H9 (cell line): ENCODE measurements at regions not wholly inside any gene's neighbourhood (a gene's known extent, or its start where the extent isn't known, plus 50 kb on each side); places are given as distances from the start of the nearest gene placed in this dataset.

ENCODE experiments used
- DNase-seq: peaks from one replicate; pipeline ENCODE4 v3.0.0-alpha.2; 2017
- H2AFZ ChIP-seq: one replicate; pipeline ENCODE4 v1.6.1; 2013; ENCODE audit warnings: mild to moderate bottlenecking, low read length, control low read depth, moderate library complexity
- H2AK5ac ChIP-seq: 2 replicates; pipeline ENCODE4 v1.6.1; 2013; ENCODE audit warnings: low read length, control low read depth, mixed read lengths; ENCODE audit not compliant: insufficient read length
- H2BK120ac ChIP-seq: one replicate; pipeline ENCODE4 v1.6.1; 2013; ENCODE audit warnings: low read depth, mild to moderate bottlenecking, low read length, control low read depth, inconsistent platforms; ENCODE audit not compliant: poor library complexity, severe bottlenecking
- H2BK12ac ChIP-seq: 2 replicates; pipeline ENCODE4 v1.6.1; 2013; ENCODE audit warnings: low read length, control low read depth, mixed read lengths, low read depth; ENCODE audit not compliant: insufficient read length
- H2BK15ac ChIP-seq: 2 replicates; pipeline ENCODE4 v1.6.1; 2013; ENCODE audit warnings: low read depth, low read length, control low read depth
- H2BK20ac ChIP-seq: one replicate; pipeline ENCODE4 v1.6.1; 2013; ENCODE audit warnings: low read depth, mild to moderate bottlenecking, low read length, control low read depth, inconsistent platforms; ENCODE audit not compliant: poor library complexity, severe bottlenecking
- H2BK5ac ChIP-seq: 2 replicates; pipeline ENCODE4 v1.6.1; 2013; ENCODE audit warnings: low read length, control low read depth, mixed read lengths; ENCODE audit not compliant: insufficient read length
- H3K14ac ChIP-seq: 2 replicates; pipeline ENCODE4 v1.6.1; 2013; ENCODE audit warnings: low read length, control low read depth; ENCODE audit not compliant: insufficient read depth
- H3K18ac ChIP-seq: 2 replicates; pipeline ENCODE4 v1.6.1; 2013; ENCODE audit warnings: low read depth, mild to moderate bottlenecking, mixed read lengths, low read length, control low read depth; ENCODE audit not compliant: insufficient read length
- H3K23ac ChIP-seq: 2 replicates; pipeline ENCODE4 v1.6.1; 2013; ENCODE audit warnings: low read length, control low read depth, mixed read lengths, low read depth; ENCODE audit not compliant: insufficient read length
- H3K23me2 ChIP-seq: 2 replicates; pipeline ENCODE4 v1.6.1; 2013; ENCODE audit warnings: low read depth, mild to moderate bottlenecking, mixed read lengths, low read length, control low read depth; ENCODE audit not compliant: insufficient read length, poor library complexity, severe bottlenecking
- H3K27ac ChIP-seq: 2 replicates; pipeline ENCODE4 v1.5.1; 2013; ENCODE audit warnings: low read length, control low read depth, mixed read lengths, low read depth; ENCODE audit not compliant: insufficient read length
- H3K27me3 ChIP-seq: 2 replicates; pipeline ENCODE4 v1.6.1; 2013; ENCODE audit warnings: low read length, control low read depth, inconsistent platforms; ENCODE audit not compliant: insufficient read depth
- H3K4ac ChIP-seq: 2 replicates; pipeline ENCODE4 v1.6.1; 2013; ENCODE audit warnings: low read depth, mild to moderate bottlenecking, control low read depth, inconsistent platforms, low read length, moderate library complexity
- H3K4me1 ChIP-seq: 2 replicates; pipeline ENCODE4 v1.6.1; 2013; ENCODE audit warnings: low read length, control low read depth, inconsistent platforms; ENCODE audit not compliant: insufficient read depth
- H3K4me2 ChIP-seq: 2 replicates; pipeline ENCODE4 v1.6.1; 2013; ENCODE audit warnings: low read length, control low read depth, mixed read lengths; ENCODE audit not compliant: insufficient read length, insufficient read depth
- H3K56ac ChIP-seq: 2 replicates; pipeline ENCODE4 v1.6.1; 2013; ENCODE audit warnings: low read depth, mild to moderate bottlenecking, mixed read lengths, low read length, control low read depth; ENCODE audit not compliant: insufficient read length
- H3K79me1 ChIP-seq: 2 replicates; pipeline ENCODE4 v1.6.1; 2013; ENCODE audit warnings: low read depth, mild to moderate bottlenecking, moderate library complexity, low read length, control low read depth, inconsistent platforms; ENCODE audit not compliant: insufficient read depth, poor library complexity, severe bottlenecking
- H3K79me2 ChIP-seq: 2 replicates; pipeline ENCODE4 v1.6.1; 2013; ENCODE audit warnings: low read length, control low read depth, inconsistent platforms; ENCODE audit not compliant: insufficient read depth
- H3K9ac ChIP-seq: 2 replicates; pipeline ENCODE4 v1.6.1; 2013; ENCODE audit warnings: low read length, control low read depth, mixed read lengths; ENCODE audit not compliant: insufficient read length; ENCODE audit errors: extremely low read depth
- H3K9me3 ChIP-seq: one replicate; pipeline ENCODE4 v1.6.1; 2013; ENCODE audit warnings: low read depth, low read length, inconsistent platforms; ENCODE audit not compliant: control insufficient read depth
- H3T11ph ChIP-seq: one replicate; pipeline ENCODE4 v1.6.1; 2013; ENCODE audit warnings: mild to moderate bottlenecking, low read length, control low read depth, inconsistent platforms
- H4K20me1 ChIP-seq: one replicate; pipeline ENCODE4 v1.6.1; 2013; ENCODE audit not compliant: control insufficient read depth, insufficient read length, insufficient read depth
- H4K5ac ChIP-seq: 2 replicates; pipeline ENCODE4 v1.6.1; 2013; ENCODE audit warnings: low read depth, mild to moderate bottlenecking, mixed read lengths, low read length, control low read depth; ENCODE audit not compliant: insufficient read length
- H4K8ac ChIP-seq: replicated peaks from 2 replicates; pipeline ENCODE4 v1.6.1; 2013; ENCODE audit warnings: low read length, control low read depth, mixed read lengths, low read depth; ENCODE audit not compliant: insufficient read length
- H4K91ac ChIP-seq: 2 replicates; pipeline ENCODE4 v1.6.1; 2013; ENCODE audit warnings: low read depth, mild to moderate bottlenecking, moderate library complexity, mixed read lengths, low read length, control low read depth; ENCODE audit not compliant: insufficient read length
- H3K27ac Mint-ChIP-seq, 3 experiments: 2 replicates in 2 of 3; 3 replicates in 1 of 3; pipeline ENCODE4 v1.8.0; 2020 to 2021; ENCODE audit warnings: mixed read lengths in 3 of 3, mild to moderate bottlenecking in 1 of 3, moderate library complexity in 1 of 3
- H3K27me3 Mint-ChIP-seq: 2 replicates; pipeline ENCODE4 v1.8.0; 2021; ENCODE audit warnings: low read depth, mild to moderate bottlenecking, moderate library complexity, mixed read lengths
- H3K36me3 Mint-ChIP-seq, 3 experiments: 2 replicates in 2 of 3; 3 replicates in 1 of 3; pipeline ENCODE4 v1.8.0; 2020 to 2021; ENCODE audit warnings: low read depth in 3 of 3, mixed read lengths in 3 of 3; ENCODE audit not compliant: insufficient read depth in 1 of 3
- H3K4me1 Mint-ChIP-seq, 2 experiments: 2 replicates each; pipeline ENCODE4 v1.8.0; 2020; ENCODE audit warnings: mixed read lengths in 2 of 2
- H3K4me3 Mint-ChIP-seq, 2 experiments: 2 replicates in 1 of 2; 3 replicates in 1 of 2; pipeline ENCODE4 v1.8.0; 2020 to 2021; ENCODE audit warnings: mild to moderate bottlenecking in 2 of 2, mixed read lengths in 2 of 2, moderate library complexity in 1 of 2
- H3K9me3 Mint-ChIP-seq, 2 experiments: 2 replicates in 1 of 2; 3 replicates in 1 of 2; pipeline ENCODE4 v1.8.0; 2020; ENCODE audit warnings: mild to moderate bottlenecking in 2 of 2, mixed read lengths in 2 of 2, moderate library complexity in 1 of 2
- CTCF ChIP-seq: fragments of 200-600 bp; sonication (generic); conservative IDR thresholded peaks from 3 replicates; pipeline ENCODE4 v1.8.0; 2021; ENCODE audit warnings: antibody characterized with exemption, mild to moderate bottlenecking
- WGBS: extraction: QIAGEN DNeasy Blood & Tissue Kit; methylation state at CpG from one replicate; pipeline ENCODE4 v1.1.7; 2013; ENCODE audit warnings: missing lambda C conversion rate, low lambda C conversion rate, mixed read lengths; ENCODE audit not compliant: insufficient read length; ENCODE audit errors: extremely low coverage; 5-methylcytosine and 5-hydroxymethylcytosine counted together

- Histone ChIP-seq H2AK5ac (no peak overlapping the region), H3K27me3 (no peaks in the 10 kb centered on the region), H2BK20ac (no peak overlapping the region), H3K9ac (no peak overlapping the region), H3K79me1 (no peaks in the 10 kb centered on the region), H2AFZ (no peak overlapping the region), H3K9me3 (no peaks in the 10 kb centered on the region), H2BK12ac (no peak overlapping the region), H3K79me2 (no peaks in the 10 kb centered on the region), H2BK5ac (no peak overlapping the region), H3K14ac (no peak overlapping the region), H3K4ac (no peak overlapping the region), H3K23me2 (no peaks in the 10 kb centered on the region), H2BK15ac (no peak overlapping the region), H3K4me2 (no peak overlapping the region), H3K27ac (no peak overlapping the region), H3K23ac (no peak overlapping the region), H4K5ac (no peak overlapping the region), H3K4me1 (no peaks in the 10 kb centered on the region), H4K8ac (no peak overlapping the region), H3T11ph (no peak overlapping the region), H2BK120ac (no peak overlapping the region), H3K56ac (no peak overlapping the region), H4K91ac (no peak overlapping the region), H3K18ac (no peak overlapping the region), H4K20me1 (no peaks in the 10 kb centered on the region)
- Mint-ChIP-seq H3K27me3 (no peaks in the 10 kb centered on the region), H3K36me3 (no peaks in the 10 kb centered on the region), H3K27ac (no peak overlapping the region), H3K9me3 (no peaks in the 10 kb centered on the region), H3K4me1 (peaks cover 12 to 14% of the 10 kb centered on the region in 2 experiments), H3K4me3 (no peak overlapping the region)
- no CpG with 5 or more reads among the region's 4 CpGs for WGBS
- DNase-seq = no peak
- TF ChIP-seq CTCF = no peak
Measured at GRCh38 chr14:22177870-22178269, 411.2 kb downstream of the DAD1 start.
